T-helper 9 cell (primary cell): ENCODE measurements at regions not wholly inside any gene's neighbourhood (a gene's known extent, or its start where the extent isn't known, plus 50 kb on each side); places are given as distances from the start of the nearest gene placed in this dataset.
A peak's percentile ranks its signal among the peaks of the same experiment; 100 is the strongest.
"Not testable (repeated sequence)": the region's sequence is repeated elsewhere in the genome, so short reads cannot be mapped to it uniquely, and the experiment has no call there.

Experiments
- DNase-seq: peaks from one replicate; pipeline ENCODE4 v3.0.0-alpha.2; 2020

DNA sequence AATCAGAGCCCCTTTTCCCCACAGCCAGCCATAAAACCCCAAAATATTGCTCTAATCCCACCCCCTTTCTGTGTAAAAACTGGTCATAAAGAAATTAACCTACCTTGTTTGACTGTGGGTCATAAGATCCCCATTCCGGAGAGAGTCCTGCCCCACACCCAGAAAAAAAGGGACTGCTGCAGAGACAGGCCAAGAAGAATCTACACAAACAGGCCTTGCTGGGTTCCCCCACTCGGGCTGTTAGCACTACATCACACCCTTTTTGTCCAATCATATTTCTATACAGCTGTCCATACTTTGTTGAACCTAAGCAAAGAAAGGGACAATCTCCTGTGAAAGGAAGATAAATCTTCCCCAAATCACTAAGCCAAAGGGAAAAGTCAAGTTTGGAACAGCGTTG lies 84.4 kb upstream of the MFGE8 start:
- no peak for DNase-seq

DNA sequence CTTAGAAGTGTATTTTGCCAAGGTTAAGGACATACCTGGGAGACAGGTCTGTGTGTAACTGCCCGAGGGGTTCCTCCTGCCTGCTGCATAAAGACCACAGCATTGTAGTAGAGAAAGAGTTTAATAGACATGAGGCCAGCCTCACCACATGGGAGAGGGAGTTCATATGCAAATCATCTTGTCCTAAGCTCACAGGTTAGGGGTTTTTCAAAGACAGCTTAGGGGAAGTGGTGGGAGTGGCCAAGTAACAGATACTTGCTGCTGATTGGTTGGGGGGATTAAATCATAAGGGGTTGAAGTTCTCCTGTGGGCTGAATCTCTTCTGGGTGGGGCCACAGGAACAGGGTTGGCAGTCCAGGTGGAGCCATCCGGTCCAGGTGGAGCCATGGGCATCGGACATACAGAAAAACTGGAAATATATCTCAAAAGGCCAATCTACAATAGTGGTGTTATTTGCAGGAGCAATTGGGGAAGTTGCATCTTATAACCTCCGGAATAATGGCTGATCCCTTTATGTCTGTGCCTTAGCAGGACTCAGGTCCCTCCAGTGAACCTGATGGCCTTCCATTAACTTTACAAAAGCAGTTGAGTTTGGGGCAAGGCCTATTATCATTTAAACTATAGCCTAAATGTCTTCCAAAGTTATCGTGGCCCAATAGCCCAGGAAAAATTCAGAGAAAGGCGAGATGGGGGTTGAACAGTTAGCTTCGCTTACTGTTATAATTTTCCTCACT lies 86.0 kb upstream of the MFGE8 start:
- no peak for DNase-seq

DNA sequence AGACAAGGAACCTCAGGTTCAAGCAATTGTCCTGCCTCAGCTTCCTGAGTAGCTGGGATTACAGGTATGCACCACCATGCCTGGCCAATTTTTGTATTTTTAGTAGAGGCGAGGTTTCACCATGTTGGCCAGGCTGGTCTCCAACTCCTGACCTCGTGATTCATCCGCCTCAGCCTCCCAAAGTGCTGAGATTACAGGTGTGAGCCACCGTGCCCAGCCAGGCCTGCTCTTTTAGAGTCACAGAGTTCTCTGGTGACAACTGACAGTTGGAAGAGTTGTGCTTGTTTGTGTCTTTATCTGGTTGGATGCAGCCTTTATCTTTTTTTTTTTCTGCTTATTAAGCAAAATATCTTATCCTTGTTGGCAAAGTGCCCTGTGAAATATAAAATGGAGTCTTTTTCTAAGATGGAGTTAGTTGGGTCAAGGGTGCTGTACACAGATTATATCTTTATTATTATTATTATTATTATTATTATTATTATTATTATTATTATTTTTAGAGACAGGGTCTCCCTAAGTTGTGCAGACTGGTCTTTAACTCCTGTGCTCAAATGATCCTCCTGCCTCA lies 86.5 kb upstream of the ABHD2 start:
- DNase-seq, result not testable (repeated sequence)

DNA sequence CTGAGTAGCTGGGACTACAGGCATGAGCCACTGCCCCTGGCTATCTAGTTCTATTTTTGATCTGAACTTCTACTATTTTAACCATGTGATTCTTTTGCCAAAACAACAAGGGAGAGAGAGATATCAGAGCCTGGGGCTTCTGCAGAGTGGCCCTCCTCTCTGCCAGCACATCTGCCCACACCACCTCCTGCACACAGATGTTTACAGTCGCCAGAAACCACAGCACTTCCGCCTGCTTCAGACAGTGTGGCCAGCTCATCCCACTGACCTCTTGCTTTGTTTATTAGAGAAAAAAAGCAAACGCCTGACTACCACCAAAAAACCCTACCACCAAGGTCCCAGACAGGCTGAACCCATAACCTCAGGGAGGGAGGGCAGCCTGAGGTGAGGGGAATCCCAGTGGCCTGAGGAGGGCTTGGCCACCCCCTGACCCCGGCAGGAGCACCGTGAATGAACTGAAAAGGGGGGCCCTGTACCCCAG lies 85.9 kb upstream of the ABHD2 start:
- no peak for DNase-seq

GRCh38 chr15:89002830-89003229 lies 85.4 kb upstream of the ABHD2 start:
- no peak for DNase-seq

DNA sequence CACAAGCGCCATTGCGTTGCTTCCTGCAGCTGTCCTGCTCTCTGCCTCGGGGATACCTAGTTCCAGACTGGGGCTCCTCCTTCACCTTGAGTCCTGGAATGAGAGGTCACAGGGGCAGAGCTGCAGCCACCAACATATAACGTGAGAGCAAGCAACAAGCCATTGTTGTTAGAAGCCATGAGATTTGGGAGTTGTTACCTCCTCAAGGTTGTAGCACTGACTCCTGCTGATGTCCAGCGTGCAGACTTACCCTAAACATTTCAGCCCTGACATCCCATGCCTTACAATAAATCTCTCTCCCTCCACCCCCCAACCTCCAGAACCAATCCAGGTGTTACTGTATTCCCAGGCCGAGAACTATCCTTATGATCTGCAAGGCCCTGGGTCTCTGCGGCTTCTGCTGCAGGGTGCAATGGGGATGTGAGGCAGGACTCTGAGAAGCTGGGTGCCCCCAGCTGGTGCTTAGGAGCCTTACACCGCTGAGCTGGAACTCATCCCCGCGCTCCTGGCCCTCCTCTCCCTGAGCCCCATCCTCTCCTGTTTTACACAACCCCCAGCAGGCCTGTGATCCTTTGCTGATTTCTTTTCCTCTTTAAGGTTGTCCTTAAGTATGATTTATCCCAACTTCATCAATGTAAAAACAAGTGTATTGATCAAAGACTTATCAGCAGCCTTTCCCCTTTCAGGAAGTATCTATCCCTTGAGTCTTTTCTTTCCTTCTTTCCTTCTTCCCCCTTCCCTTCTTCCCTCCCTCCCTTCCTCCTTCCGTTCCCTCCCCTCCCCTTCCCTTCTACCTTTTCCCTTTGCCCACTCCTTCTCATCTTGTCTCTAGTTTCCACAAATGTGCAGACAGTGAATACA lies 84.2 kb upstream of the ABHD2 start:
- no peak for DNase-seq

DNA sequence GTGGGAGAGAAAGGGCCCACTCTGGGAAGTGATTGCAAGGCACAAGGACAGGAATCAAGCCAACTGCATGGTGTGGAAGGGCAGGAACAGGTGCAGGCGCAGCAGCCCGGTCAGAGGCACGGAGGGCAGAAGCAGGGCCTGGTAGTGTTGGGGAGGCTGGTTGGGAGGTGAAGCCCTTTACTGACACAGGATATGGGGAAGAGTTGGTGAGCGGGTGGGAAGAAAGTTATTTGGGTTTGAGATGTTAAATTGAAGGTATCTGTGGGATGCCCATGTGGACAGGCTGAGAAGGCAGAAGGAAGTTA lies 83.6 kb upstream of the ABHD2 start:
- no peak for DNase-seq

- DNase-seq, result not testable (repeated sequence)
These were observed 80.7 kb upstream of the ABHD2 start for GRCh38 chr15:89007527-89007926.

DNA sequence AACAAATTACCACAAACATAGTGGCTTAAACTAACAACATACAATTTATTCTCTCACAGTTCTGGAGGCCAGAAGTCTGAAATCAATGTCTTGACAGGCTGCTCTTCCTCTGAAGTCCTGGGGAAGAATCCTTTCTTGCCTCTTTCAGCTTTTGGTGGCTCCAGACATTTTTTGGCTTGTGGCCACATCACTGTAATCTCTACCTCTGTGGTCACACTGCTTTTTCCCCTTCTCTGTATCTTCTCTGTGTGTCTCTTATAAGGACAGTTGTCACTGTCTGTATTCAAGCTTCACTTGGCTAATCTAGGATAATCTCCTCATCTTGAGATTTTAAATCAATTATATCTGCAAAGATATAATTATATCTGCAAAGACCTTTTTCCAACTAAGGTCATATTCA lies 80.3 kb upstream of the ABHD2 start:
- no peak for DNase-seq

- no peak for DNase-seq
These were observed 79.2 kb upstream of the ABHD2 start for GRCh38 chr15:89009080-89009479.

- no peak for DNase-seq
These were observed 72.7 kb upstream of the ABHD2 start for GRCh38 chr15:89015412-89016097.

- DNase-seq, result no peak
These were observed 71.7 kb upstream of the ABHD2 start for GRCh38 chr15:89016549-89017041.

DNA sequence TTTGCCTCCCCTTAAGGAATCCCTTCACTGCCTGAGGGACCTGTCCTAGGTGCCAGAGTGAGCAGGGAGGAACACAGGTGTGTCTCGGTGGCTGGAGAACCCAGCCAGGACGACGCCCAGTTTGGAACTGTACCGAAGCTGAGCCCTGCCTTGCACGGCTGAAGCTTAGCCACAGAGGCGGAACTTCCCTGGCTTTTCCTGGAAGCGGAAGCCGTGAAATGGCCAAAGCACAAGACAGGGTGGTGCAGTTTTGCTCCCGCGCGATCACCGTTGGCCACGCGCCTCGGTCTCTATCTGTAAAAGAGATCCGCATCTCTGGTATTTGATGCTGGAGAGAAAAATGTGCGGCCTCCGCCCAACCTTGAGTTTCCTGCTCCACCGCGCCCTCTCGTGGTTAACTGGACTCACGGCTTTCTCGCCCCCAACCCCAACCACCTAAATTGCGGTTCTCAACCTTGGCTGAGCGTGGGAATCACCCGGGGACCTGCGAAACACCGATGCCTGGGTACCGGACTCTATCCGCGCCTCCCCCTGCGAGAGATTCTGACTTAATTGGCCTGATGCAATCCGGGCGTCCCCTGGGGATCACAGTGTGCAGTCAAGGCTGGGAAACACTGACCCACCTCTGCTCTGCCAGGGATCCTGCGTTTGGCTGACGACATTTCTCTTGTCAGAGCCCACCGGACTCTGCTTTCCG lies 70.7 kb upstream of the ABHD2 start:
- DNase-seq, result peak; percentile 89

- no peak for DNase-seq
These were observed 70.0 kb upstream of the ABHD2 start for GRCh38 chr15:89018207-89018606.

GRCh38 chr15:89019436-89019835 lies 68.8 kb upstream of the ABHD2 start:
- no peak for DNase-seq

GRCh38 chr15:89021224-89021623 lies 67.0 kb upstream of the ABHD2 start:
- no peak for DNase-seq

GRCh38 chr15:89021886-89022285 lies 66.4 kb upstream of the ABHD2 start:
- DNase-seq, result not testable (repeated sequence)

DNA sequence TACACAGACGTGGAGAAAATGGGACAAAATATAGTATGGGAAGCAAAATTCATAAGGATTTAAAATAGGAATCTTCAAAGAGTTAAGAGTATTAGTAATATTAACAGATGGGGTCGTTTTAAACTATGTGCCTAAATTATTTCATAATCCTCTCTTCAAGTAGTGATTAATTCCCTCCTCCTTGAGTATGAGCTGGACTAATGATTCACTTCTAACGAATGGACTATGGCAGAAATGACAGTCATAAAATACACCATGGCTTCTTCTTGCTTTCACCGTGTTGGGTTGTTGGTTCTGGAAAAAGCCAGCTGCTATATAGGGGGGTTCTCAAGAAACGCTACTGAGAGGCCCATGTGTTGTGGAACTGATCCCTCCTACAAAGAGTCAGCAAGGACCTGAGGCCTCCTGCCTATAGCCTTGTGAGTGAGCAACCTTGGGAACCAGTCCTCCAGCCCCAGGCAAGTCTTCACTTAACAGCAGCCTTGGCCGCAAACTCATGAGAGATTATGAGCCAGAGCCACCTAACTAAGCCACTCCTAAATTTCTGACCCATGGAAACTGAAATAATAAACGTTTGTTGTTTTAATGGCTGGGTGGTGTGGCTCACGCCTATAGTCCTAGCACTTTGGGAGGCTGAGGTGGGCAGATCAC lies 64.8 kb upstream of the ABHD2 start:
- DNase-seq, result no peak

GRCh38 chr15:89024418-89024817 lies 63.8 kb upstream of the ABHD2 start:
- no peak for DNase-seq

DNA sequence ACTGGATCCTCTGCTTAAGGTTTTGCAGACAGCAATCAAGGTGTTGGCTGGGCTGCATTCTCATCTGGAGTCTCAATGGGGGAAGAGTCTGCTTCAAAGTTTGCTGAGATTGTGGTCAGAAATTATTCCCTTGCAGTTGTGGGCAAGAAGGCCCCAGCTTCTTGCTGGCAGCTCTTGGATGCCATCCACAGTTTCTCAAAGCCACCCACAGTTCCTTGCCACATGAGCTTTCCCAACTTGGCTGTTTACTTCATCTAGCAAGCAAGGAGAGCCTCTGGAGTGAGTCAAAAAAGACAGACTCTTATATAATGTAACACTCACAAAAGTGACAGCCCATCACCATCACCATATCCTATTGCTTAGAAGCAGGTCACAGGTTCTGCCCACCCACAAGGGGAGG lies 62.1 kb upstream of the ABHD2 start:
- DNase-seq, result no peak

- DNase-seq, result no peak
These were observed 60.2 kb upstream of the ABHD2 start for GRCh38 chr15:89028036-89028435.

GRCh38 chr15:89030311-89030710 lies 57.9 kb upstream of the ABHD2 start:
- no peak for DNase-seq
